AG09309 (cell line): ENCODE measurements at regions not wholly inside any gene's neighbourhood (a gene's known extent, or its start where the extent isn't known, plus 50 kb on each side); places are given as distances from the start of the nearest gene placed in this dataset.
A peak's percentile ranks its signal among the peaks of the same experiment; 100 is the strongest.

Source experiments
- DNase-seq: peaks from one replicate; pipeline ENCODE4 v3.0.0-alpha.2; 2010; ENCODE audit warnings: low read depth
- H3K4me3 ChIP-seq: 2 replicates; pipeline ENCODE4 v1.5.1; 2011; ENCODE audit warnings: mild to moderate bottlenecking, low read depth, low read length, moderate library complexity; ENCODE audit not compliant: control insufficient read depth
- CTCF ChIP-seq: IDR thresholded peaks from 2 replicates; pipeline ENCODE4 v1.5.1; 2011; ENCODE audit warnings: mild to moderate bottlenecking, low read depth, low read length, inconsistent platforms; ENCODE audit not compliant: insufficient read depth, control insufficient read depth; ENCODE audit errors: missing control alignments

GRCh38 chr3:22157848-22158247, 406.8 kb upstream of the ZNF385D start:
- TF ChIP-seq CTCF = no peak
- no peak overlapping the region for H3K4me3 ChIP-seq
- no peak for DNase-seq

- TF ChIP-seq CTCF = no peak
- H3K4me3 ChIP-seq = no peak overlapping the region
- DNase-seq = no peak
Measured at GRCh38 chr3:22159004-22159695, 408.1 kb upstream of the ZNF385D start.

- no peak overlapping the region for H3K4me3 ChIP-seq
- DNase-seq = no peak
- no peak for TF ChIP-seq CTCF
Measured at GRCh38 chr3:22161315-22161714, 410.3 kb upstream of the ZNF385D start.

- no peak for DNase-seq
- H3K4me3 ChIP-seq = no peak overlapping the region
- no peak for TF ChIP-seq CTCF
Measured at GRCh38 chr3:22170370-22170769, 419.4 kb upstream of the ZNF385D start.

- DNase-seq = no peak
- TF ChIP-seq CTCF = no peak
- no peak overlapping the region for H3K4me3 ChIP-seq
Measured at GRCh38 chr3:22172964-22173363, 422.0 kb upstream of the ZNF385D start.

GRCh38 chr3:22175947-22176346, 424.9 kb upstream of the ZNF385D start:
- peak; percentile 9 for TF ChIP-seq CTCF
- no peak overlapping the region for H3K4me3 ChIP-seq
- DNase-seq = no peak
